22Rv1 (cell line): ENCODE measurements at regions not wholly inside any gene's neighbourhood (a gene's known extent, or its start where the extent isn't known, plus 50 kb on each side); places are given as distances from the start of the nearest gene placed in this dataset.

Experiments
- CTCF ChIP-seq: fragments of 450-650 bp; IDR thresholded peaks from 2 replicates; pipeline ENCODE4 v1.5.1; 2017; ENCODE audit warnings: mild to moderate bottlenecking
- ZFX ChIP-seq: fragments of 450-650 bp; IDR thresholded peaks from 2 replicates; pipeline ENCODE4 v1.6.1; 2017; ENCODE audit warnings: antibody characterized with exemption, borderline replicate concordance

- TF ChIP-seq CTCF, result no peak
- TF ChIP-seq ZFX, result no peak
These were observed 418.6 kb downstream of the MRPL39 start for GRCh38 chr21:25188677-25189079.
